ENCODE measurements at regions not wholly inside any gene's neighbourhood (a gene's known extent, or its start where the extent isn't known, plus 50 kb on each side); places are given as distances from the start of the nearest gene placed in this dataset.

GRCh38 chr9:109913461-109913810, 133.4 kb downstream of the PALM2AKAP2 start:
- DNase-seq (ENCODE audit: low spot score): no peak

- DNase-seq (ENCODE audit: low spot score): no peak
Measured at GRCh38 chr9:109914280-109915027, 134.5 kb downstream of the PALM2AKAP2 start.

- DNase-seq (ENCODE audit: low spot score): no peak
Measured at GRCh38 chr9:109916316-109916715, 136.3 kb downstream of the PALM2AKAP2 start.

GRCh38 chr9:109918339-109919163, 138.6 kb downstream of the PALM2AKAP2 start:
- DNase-seq (ENCODE audit: low spot score): peak; percentile 60

- no peak for DNase-seq (ENCODE audit: low spot score)
Measured at GRCh38 chr9:109919736-109920408, 139.9 kb downstream of the PALM2AKAP2 start.

- no peak for DNase-seq (ENCODE audit: low spot score)
Measured at GRCh38 chr9:109922617-109923470, 142.8 kb downstream of the PALM2AKAP2 start.

GRCh38 chr9:109923471-109923760, 143.4 kb downstream of the PALM2AKAP2 start:
- DNase-seq (ENCODE audit: low spot score): no peak

- no peak for DNase-seq (ENCODE audit: low spot score)
Measured at GRCh38 chr9:109923806-109924205, 143.8 kb downstream of the PALM2AKAP2 start.

GRCh38 chr9:109925799-109926198, 145.8 kb downstream of the PALM2AKAP2 start:
- DNase-seq (ENCODE audit: low spot score): no peak

- no peak for DNase-seq (ENCODE audit: low spot score)
Measured at GRCh38 chr9:109926421-109926869, 146.4 kb downstream of the PALM2AKAP2 start.

- DNase-seq (ENCODE audit: low spot score): no peak
Measured at GRCh38 chr9:109931623-109932022, 151.6 kb downstream of the PALM2AKAP2 start.

- no peak for DNase-seq (ENCODE audit: low spot score)
Measured at GRCh38 chr9:109934136-109934856, 154.3 kb downstream of the PALM2AKAP2 start.

GRCh38 chr9:109934857-109935215, 154.8 kb downstream of the PALM2AKAP2 start:
- no peak for DNase-seq (ENCODE audit: low spot score)

- DNase-seq (ENCODE audit: low spot score): no peak
Measured at GRCh38 chr9:109935406-109936087, 155.5 kb downstream of the PALM2AKAP2 start.

- DNase-seq (ENCODE audit: low spot score): no peak
Measured at GRCh38 chr9:109937861-109938453, 158.0 kb downstream of the PALM2AKAP2 start.

- no peak for DNase-seq (ENCODE audit: low spot score)
Measured at GRCh38 chr9:109939698-109940342, 159.8 kb downstream of the PALM2AKAP2 start.

- no peak for DNase-seq (ENCODE audit: low spot score)
Measured at GRCh38 chr9:109940561-109940960, 160.6 kb downstream of the PALM2AKAP2 start.

- no peak for DNase-seq (ENCODE audit: low spot score)
Measured at GRCh38 chr9:109941771-109942170, 161.8 kb downstream of the PALM2AKAP2 start.

GRCh38 chr9:109945573-109945972, 165.6 kb downstream of the PALM2AKAP2 start:
- no peak for DNase-seq (ENCODE audit: low spot score)

GRCh38 chr9:109948453-109948852, 168.5 kb downstream of the PALM2AKAP2 start:
- DNase-seq (ENCODE audit: low spot score): no peak

Measured in putamen (tissue), 1 donor.